PC-3 (cell line): ENCODE measurements at regions not wholly inside any gene's neighbourhood (a gene's known extent, or its start where the extent isn't known, plus 50 kb on each side); places are given as distances from the start of the nearest gene placed in this dataset.

ENCODE experiments used
- EZH2 ChIP-seq: fragments of 300-600 bp; sonication (generic); IDR thresholded peaks from one replicate; pipeline ENCODE4 v1.6.1; 2017; ENCODE audit warnings: antibody characterized with exemption, mild to moderate bottlenecking, low read length; ENCODE audit not compliant: unreplicated experiment
- EZH2phosphoT487 ChIP-seq: fragments of 300-600 bp; sonication (generic); IDR thresholded peaks from 2 replicates; pipeline ENCODE4 v1.6.1; 2018; ENCODE audit warnings: mild to moderate bottlenecking, antibody characterized with exemption, low read length, borderline replicate concordance
- TF ChIP-seq, protein P1 (sequence below): fragments of 300-600 bp; sonication (generic); conservative IDR thresholded peaks from 2 replicates; pipeline ENCODE4 v1.5.1; 2017; ENCODE audit warnings: antibody characterized with exemption, low read depth, mild to moderate bottlenecking, low read length

DNA sequence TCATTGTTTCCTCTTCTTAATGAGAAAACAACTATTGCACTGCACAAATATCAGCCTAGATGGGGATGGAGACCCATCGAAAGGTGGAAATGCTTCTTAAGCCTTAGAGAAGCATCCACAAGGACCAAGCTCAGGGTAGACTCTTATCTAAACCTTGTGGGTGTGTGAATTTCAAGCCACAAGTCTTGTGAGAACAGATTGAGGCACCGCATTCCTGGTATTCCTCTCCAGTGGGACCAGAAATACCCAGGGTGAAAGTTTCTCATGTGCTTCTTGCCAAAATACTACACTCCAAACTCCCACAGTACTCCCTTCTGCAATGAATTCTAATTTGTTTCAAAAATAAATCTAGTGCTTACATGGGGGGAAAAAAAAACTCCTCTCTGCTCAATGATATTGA lies 375.6 kb downstream of the PDGFC start:
- TF ChIP-seq, protein P1, sequence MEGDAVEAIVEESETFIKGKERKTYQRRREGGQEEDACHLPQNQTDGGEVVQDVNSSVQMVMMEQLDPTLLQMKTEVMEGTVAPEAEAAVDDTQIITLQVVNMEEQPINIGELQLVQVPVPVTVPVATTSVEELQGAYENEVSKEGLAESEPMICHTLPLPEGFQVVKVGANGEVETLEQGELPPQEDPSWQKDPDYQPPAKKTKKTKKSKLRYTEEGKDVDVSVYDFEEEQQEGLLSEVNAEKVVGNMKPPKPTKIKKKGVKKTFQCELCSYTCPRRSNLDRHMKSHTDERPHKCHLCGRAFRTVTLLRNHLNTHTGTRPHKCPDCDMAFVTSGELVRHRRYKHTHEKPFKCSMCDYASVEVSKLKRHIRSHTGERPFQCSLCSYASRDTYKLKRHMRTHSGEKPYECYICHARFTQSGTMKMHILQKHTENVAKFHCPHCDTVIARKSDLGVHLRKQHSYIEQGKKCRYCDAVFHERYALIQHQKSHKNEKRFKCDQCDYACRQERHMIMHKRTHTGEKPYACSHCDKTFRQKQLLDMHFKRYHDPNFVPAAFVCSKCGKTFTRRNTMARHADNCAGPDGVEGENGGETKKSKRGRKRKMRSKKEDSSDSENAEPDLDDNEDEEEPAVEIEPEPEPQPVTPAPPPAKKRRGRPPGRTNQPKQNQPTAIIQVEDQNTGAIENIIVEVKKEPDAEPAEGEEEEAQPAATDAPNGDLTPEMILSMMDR: no peak
- no peak for TF ChIP-seq EZH2phosphoT487
- no peak for TF ChIP-seq EZH2
